ENCODE measurements at regions not wholly inside any gene's neighbourhood (a gene's known extent, or its start where the extent isn't known, plus 50 kb on each side); places are given as distances from the start of the nearest gene placed in this dataset.

- no peak for DNase-seq (ENCODE audit: low read depth)
- TF ChIP-seq CTCF (conservative IDR thresholded peaks at IDR 0.05; ENCODE audit: low read depth, low read length) = no peak
Observed at GRCh38 chrX:776529-777230, 146.1 kb downstream of the SHOX start.

GRCh38 chrX:776061-776460 is 145.5 kb downstream of the SHOX start:
- no peak overlapping the region for H3K4me3 ChIP-seq (ENCODE audit: low read depth, low read length)
- TF ChIP-seq CTCF (conservative IDR thresholded peaks at IDR 0.05; ENCODE audit: low read depth, low read length) = no peak
- no peak for DNase-seq (ENCODE audit: low read depth)

More at GRCh38 chrX:776529-777230, 146.1 kb downstream of the SHOX start:
- H3K4me3 ChIP-seq (ENCODE audit: low read depth, low read length) = no peak overlapping the region

- no peak for DNase-seq (ENCODE audit: low read depth)
- H3K4me3 ChIP-seq (ENCODE audit: low read depth, low read length) = no peak overlapping the region
- TF ChIP-seq CTCF (conservative IDR thresholded peaks at IDR 0.05; ENCODE audit: low read depth, low read length) = no peak
Observed at GRCh38 chrX:774536-774935, 143.9 kb downstream of the SHOX start.

GRCh38 chrX:773292-774025 is 142.9 kb downstream of the SHOX start:
- TF ChIP-seq CTCF (conservative IDR thresholded peaks at IDR 0.05; ENCODE audit: low read depth, low read length) = no peak
- H3K4me3 ChIP-seq (ENCODE audit: low read depth, low read length) = no peak overlapping the region
- DNase-seq (ENCODE audit: low read depth) = no peak

GRCh38 chrX:771536-771935 is 140.9 kb downstream of the SHOX start:
- DNase-seq (ENCODE audit: low read depth) = no peak
- no peak overlapping the region for H3K4me3 ChIP-seq (ENCODE audit: low read depth, low read length)
- TF ChIP-seq CTCF (conservative IDR thresholded peaks at IDR 0.05; ENCODE audit: low read depth, low read length) = no peak

- TF ChIP-seq CTCF (conservative IDR thresholded peaks at IDR 0.05; ENCODE audit: low read depth, low read length) = no peak
- DNase-seq (ENCODE audit: low read depth) = no peak
- no peak overlapping the region for H3K4me3 ChIP-seq (ENCODE audit: low read depth, low read length)
Observed at GRCh38 chrX:769796-770195, 139.2 kb downstream of the SHOX start.
